HG03039 (cell line): ENCODE measurements at regions not wholly inside any gene's neighbourhood (a gene's known extent, or its start where the extent isn't known, plus 50 kb on each side); places are given as distances from the start of the nearest gene placed in this dataset.

Experiments
- ATAC-seq: cut with Tn5 transposase; IDR thresholded peaks from one replicate; pipeline ENCODE4 v1.9.1; 2021; ENCODE audit warnings: mild to moderate bottlenecking, moderate library complexity; ENCODE audit not compliant: unreplicated experiment

- ATAC-seq = peak; percentile 62
Measured at GRCh38 chr12:131607658-131608447, 103.0 kb upstream of the SFSWAP start.

GRCh38 chr12:131608740-131609690 lies 101.9 kb upstream of the SFSWAP start:
- ATAC-seq = no peak

GRCh38 chr12:131609762-131610161 lies 101.1 kb upstream of the SFSWAP start:
- no peak for ATAC-seq

GRCh38 chr12:131610181-131610580 lies 100.7 kb upstream of the SFSWAP start:
- no peak for ATAC-seq

GRCh38 chr12:131610891-131611290 lies 100.0 kb upstream of the SFSWAP start:
- ATAC-seq = no peak

- ATAC-seq = no peak
Measured at GRCh38 chr12:131611416-131612091, 99.3 kb upstream of the SFSWAP start.

GRCh38 chr12:131612092-131612755 lies 98.7 kb upstream of the SFSWAP start:
- no peak for ATAC-seq

- ATAC-seq = no peak
Measured at GRCh38 chr12:131613186-131613585, 97.7 kb upstream of the SFSWAP start.

GRCh38 chr12:131613678-131614077 lies 97.2 kb upstream of the SFSWAP start:
- no peak for ATAC-seq

- no peak for ATAC-seq
Measured at GRCh38 chr12:131615326-131616042, 95.4 kb upstream of the SFSWAP start.

- ATAC-seq = no peak
Measured at GRCh38 chr12:131616043-131616700, 94.7 kb upstream of the SFSWAP start.

- ATAC-seq = no peak
Measured at GRCh38 chr12:131616738-131617137, 94.2 kb upstream of the SFSWAP start.

- no peak for ATAC-seq
Measured at GRCh38 chr12:131617179-131617578, 93.7 kb upstream of the SFSWAP start.

- no peak for ATAC-seq
Measured at GRCh38 chr12:131617596-131618302, 93.1 kb upstream of the SFSWAP start.

GRCh38 chr12:131618303-131618658 lies 92.6 kb upstream of the SFSWAP start:
- ATAC-seq = no peak

GRCh38 chr12:131618701-131619100 lies 92.2 kb upstream of the SFSWAP start:
- ATAC-seq = no peak

GRCh38 chr12:131619106-131619642 lies 91.7 kb upstream of the SFSWAP start:
- no peak for ATAC-seq

GRCh38 chr12:131619736-131620506 lies 91.0 kb upstream of the SFSWAP start:
- no peak for ATAC-seq
